Psoas muscle (tissue), 7 donors: ENCODE measurements at regions not wholly inside any gene's neighbourhood (a gene's known extent, or its start where the extent isn't known, plus 50 kb on each side); places are given as distances from the start of the nearest gene placed in this dataset.

Experiments
- ATAC-seq, 4 donors: fragments of 200-7000 bp; cut with Tn5 transposase; one replicate each; pipeline ENCODE4 v1.9.1; 2020; ENCODE audit warnings: moderate library complexity in 3 of 4, mild to moderate bottlenecking in 2 of 4
- DNase-seq, 2 donors: peaks; one replicate each; pipeline ENCODE4 v3.0.0-alpha.2; 2020
- H3K27ac ChIP-seq: fragments of 200-600 bp; one replicate; pipeline ENCODE4 v1.8.0; 2022
- H3K27me3 ChIP-seq, 3 donors: fragments of 200-600 bp in 1 of 3; one replicate each; pipeline versions ENCODE4 v1.6.1 to v1.8.0; 2013 to 2022; ENCODE audit warnings: low read length in 2 of 3, mild to moderate bottlenecking in 2 of 3, moderate library complexity in 1 of 3; ENCODE audit not compliant: insufficient read depth in 3 of 3
- H3K36me3 ChIP-seq, 2 donors: fragments of 200-600 bp in 1 of 2; one replicate each; pipeline versions ENCODE4 v1.6.1 to v1.8.0; 2013 to 2022; ENCODE audit warnings: low read depth in 1 of 2, mild to moderate bottlenecking in 1 of 2, moderate library complexity in 1 of 2; ENCODE audit not compliant: insufficient read depth in 1 of 2
- H3K4me1 ChIP-seq: fragments of 200-600 bp; one replicate; pipeline ENCODE4 v1.8.0; 2022
- H3K4me3 ChIP-seq: fragments of 200-600 bp; one replicate; pipeline ENCODE4 v1.8.0; 2022; ENCODE audit warnings: mild to moderate bottlenecking
- H3K9me3 ChIP-seq: fragments of 200-600 bp; one replicate; pipeline ENCODE4 v1.8.0; 2022
- CTCF ChIP-seq: fragments of 200-600 bp; IDR thresholded peaks from one replicate; pipeline ENCODE4 v1.8.0; 2022; ENCODE audit warnings: antibody characterized with exemption
- WGBS, 3 donors: extraction: QIAGEN DNeasy Blood & Tissue Kit; methylation state at CpG; one replicate each; pipeline versions ENCODE4 v1.1.6 to v1.1.7; 2013; 5-methylcytosine and 5-hydroxymethylcytosine counted together
- intact Hi-C, 2 donors: fragments of 100-400 bp; cut with DNase I; formaldehyde crosslinking; loops; one replicate each; pipeline versions ENCODE4 v1.11.0 to v1.14.2; 2022
- donor health status: healthy with polysubstance abuse.
- donor health status: DM: no; HTN: no; CAD: no; lungs with moderate emphysema.
- donor health status: Bipolar disorder and iron deficiency.
- donor health status: healthy.
- donor health status: DM: yes; HTN: yes; CAD: no.
- donor health status: DM: no; HTN: no; CAD: no.
- donor health status: DM: yes; HTN: yes; CAD: no.

- Histone ChIP-seq H3K4me3 (no peak overlapping the region), H3K27ac (no peak overlapping the region), H3K27me3 (peaks cover 0 to 1% (median 0%) of the 10 kb centered on the region in 3 donors), H3K9me3 (no peaks in the 10 kb centered on the region), H3K4me1 (no peaks in the 10 kb centered on the region), H3K36me3 (no peaks in the 10 kb centered on the region)
- no peak for DNase-seq
- TF ChIP-seq CTCF = no peak
- no peak for ATAC-seq
- intact Hi-C loops = no loop called here
- 87 to 90% (median 89%) methylated on average over 2 of the region's 2 CpGs for WGBS, 3 donors
These were observed 359.7 kb downstream of the MAFB start for GRCh38 chr20:40329321-40329720.

GRCh38 chr20:40326784-40327183 is 362.3 kb downstream of the MAFB start:
- no peaks in the 10 kb centered on the region for H3K9me3 ChIP-seq
- H3K27ac ChIP-seq = no peak overlapping the region
- 38 to 59% (median 47%) methylated on average over 3 of the region's 3 CpGs for WGBS, 3 donors
- intact Hi-C loops = no loop called here
- ATAC-seq (no peak), DNase-seq (no peak)
- H3K4me3 ChIP-seq = no peak overlapping the region
- no peaks in the 10 kb centered on the region for H3K36me3 ChIP-seq
- no peak for TF ChIP-seq CTCF
- H3K27me3 ChIP-seq = peaks cover 0 to 1% (median 0%) of the 10 kb centered on the region in 3 donors
- H3K4me1 ChIP-seq = no peaks in the 10 kb centered on the region

GRCh38 chr20:40325006-40325568 is 363.9 kb downstream of the MAFB start:
- WGBS, 3 donors = 95 to 97% (median 96%) methylated on average over 2 of the region's 2 CpGs
- DNase-seq (no peak), ATAC-seq (no peak)
- Histone ChIP-seq H3K9me3 (no peaks in the 10 kb centered on the region), H3K27ac (no peak overlapping the region), H3K36me3 (no peaks in the 10 kb centered on the region), H3K4me3 (no peak overlapping the region), H3K4me1 (no peaks in the 10 kb centered on the region), H3K27me3 (peaks cover 0 to 1% (median 0%) of the 10 kb centered on the region in 3 donors)
- TF ChIP-seq CTCF = no peak
- intact Hi-C loops = no loop called here

GRCh38 chr20:40323361-40323794 is 365.7 kb downstream of the MAFB start:
- ATAC-seq = no peak
- no peaks in the 10 kb centered on the region for H3K36me3 ChIP-seq
- intact Hi-C loops = no loop called here
- no peaks in the 10 kb centered on the region for H3K4me1 ChIP-seq
- DNase-seq = no peak
- TF ChIP-seq CTCF = no peak
- H3K4me3 ChIP-seq = no peak overlapping the region
- H3K27me3 ChIP-seq = peaks cover 0 to 1% (median 0%) of the 10 kb centered on the region in 3 donors
- WGBS, 3 donors = 74 to 92% (median 75%) methylated on average over 5 of the region's 5 CpGs
- no peak overlapping the region for H3K27ac ChIP-seq
- no peaks in the 10 kb centered on the region for H3K9me3 ChIP-seq

- DNase-seq = no peak
- 59 to 62% (median 60%) methylated on average over 1 of the region's 1 CpG for WGBS, 3 donors
These were observed 366.1 kb downstream of the MAFB start for GRCh38 chr20:40322941-40323340.

More at GRCh38 chr20:40322941-40323340, 366.1 kb downstream of the MAFB start:
- ATAC-seq = no peak
- no peak overlapping the region for H3K4me3 ChIP-seq
- no peaks in the 10 kb centered on the region for H3K9me3 ChIP-seq
- no peak for TF ChIP-seq CTCF
- H3K27me3 ChIP-seq = peaks cover 0 to 1% (median 0%) of the 10 kb centered on the region in 3 donors
- intact Hi-C loops = no loop called here
- no peaks in the 10 kb centered on the region for H3K4me1 ChIP-seq
- no peak overlapping the region for H3K27ac ChIP-seq
- no peaks in the 10 kb centered on the region for H3K36me3 ChIP-seq
